Ishikawa (cell line): ENCODE measurements at regions not wholly inside any gene's neighbourhood (a gene's known extent, or its start where the extent isn't known, plus 50 kb on each side); places are given as distances from the start of the nearest gene placed in this dataset.

Experiments used
- EP300 ChIP-seq: IDR thresholded peaks from 2 replicates; pipeline ENCODE4 v1.6.1; 2012; ENCODE audit warnings: borderline replicate concordance
- MAX ChIP-seq: IDR thresholded peaks from 2 replicates; pipeline ENCODE4 v1.6.1; 2012
- RAD21 ChIP-seq: IDR thresholded peaks from 2 replicates; pipeline ENCODE4 v1.6.1; 2012; ENCODE audit warnings: low read depth
- REST ChIP-seq: IDR thresholded peaks from 2 replicates; pipeline ENCODE4 v1.6.1; 2012; ENCODE audit warnings: low read depth, mild to moderate bottlenecking

DNA sequence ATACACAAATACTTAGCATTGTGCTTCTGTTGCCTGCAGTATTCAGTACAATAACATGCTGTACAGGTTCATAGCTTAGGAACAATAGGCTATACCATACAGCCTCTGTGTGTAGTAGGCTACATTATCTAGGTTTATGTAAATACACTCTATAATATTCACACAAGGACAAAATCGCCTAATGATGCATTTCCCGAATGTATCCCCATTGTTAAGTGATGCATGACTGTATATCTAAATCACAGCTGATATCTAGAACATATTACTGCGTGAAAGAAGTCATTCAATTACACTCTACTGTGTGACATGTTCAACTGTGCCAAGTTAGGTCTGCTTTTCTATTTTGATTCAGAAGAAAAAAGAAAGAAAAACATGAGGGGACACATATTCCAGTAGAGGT, 633.5 kb downstream of the RFPL4B start:
- TF ChIP-seq EP300 (no peak), MAX (no peak), RAD21 (no peak), REST (no peak)
